HepG2 (cell line): ENCODE measurements at regions not wholly inside any gene's neighbourhood (a gene's known extent, or its start where the extent isn't known, plus 50 kb on each side); places are given as distances from the start of the nearest gene placed in this dataset.
A peak's percentile ranks its signal among the peaks of the same experiment; 100 is the strongest.

Experiments used
- ETV6 ChIP-seq: sonication (generic); formaldehyde crosslinking; conservative IDR thresholded peaks from 2 replicates; pipeline ENCODE4 v1.4.0; 2020; ENCODE audit warnings: missing genetic modification reagents
- FOXC1 ChIP-seq: sonication (generic); formaldehyde crosslinking; IDR thresholded peaks from 2 replicates; pipeline ENCODE4 v1.8.0; 2022; ENCODE audit warnings: mild to moderate bottlenecking, missing genetic modification reagents, borderline replicate concordance
- HDAC6 ChIP-seq: fragments of 200-600 bp; sonication (generic); IDR thresholded peaks from 2 replicates; pipeline ENCODE4 v1.7.0; 2017; ENCODE audit warnings: mild to moderate bottlenecking, antibody characterized with exemption, low read length, low read depth
- HMGXB4 ChIP-seq, 2 experiments: sonication (generic) in 1 of 2; formaldehyde crosslinking in 1 of 2; IDR thresholded peaks; 2 replicates each; pipeline versions ENCODE4 v1.4.0 to v1.6.1; 2018 to 2020; ENCODE audit warnings: missing genetic modification reagents in 2 of 2, borderline replicate concordance in 1 of 2, low read depth in 1 of 2, mild to moderate bottlenecking in 1 of 2, missing biosample characterization in 1 of 2
- MED1 ChIP-seq: sonication (generic); formaldehyde crosslinking; IDR thresholded peaks from 2 replicates; pipeline ENCODE4 v1.4.0; 2020; ENCODE audit warnings: missing genetic modification reagents
- POLR2AphosphoS2 ChIP-seq: IDR thresholded peaks from 2 replicates; pipeline ENCODE4 v1.6.1; 2011; ENCODE audit warnings: low read depth, low read length, improper control_type of control experiment
- SKIL ChIP-seq: sonication (generic); formaldehyde crosslinking; IDR thresholded peaks from 2 replicates; pipeline ENCODE4 v1.8.0; 2022; ENCODE audit warnings: missing genetic modification reagents, mild to moderate bottlenecking, moderate library complexity, borderline replicate concordance
- SRY ChIP-seq: sonication (generic); formaldehyde crosslinking; IDR thresholded peaks from 2 replicates; pipeline ENCODE4 v1.8.0; 2022; ENCODE audit warnings: mild to moderate bottlenecking, missing genetic modification reagents
- THRA ChIP-seq: sonication (generic); formaldehyde crosslinking; IDR thresholded peaks from 2 replicates; pipeline ENCODE4 v1.4.0; 2020; ENCODE audit warnings: missing genetic modification reagents, borderline replicate concordance
- ZMAT3 ChIP-seq: sonication (generic); formaldehyde crosslinking; conservative IDR thresholded peaks from 2 replicates; pipeline ENCODE4 v1.7.0; 2021; ENCODE audit warnings: missing genetic modification reagents
- ZNF430 ChIP-seq: sonication (generic); formaldehyde crosslinking; IDR thresholded peaks from 2 replicates; pipeline ENCODE4 v1.9.0; 2021; ENCODE audit warnings: mild to moderate bottlenecking, missing genetic modification reagents
- ZNF609 ChIP-seq: sonication (generic); formaldehyde crosslinking; IDR thresholded peaks from 2 replicates; pipeline ENCODE4 v1.4.0; 2020; ENCODE audit warnings: mild to moderate bottlenecking, missing genetic modification reagents, borderline replicate concordance
- ZNF710 ChIP-seq: sonication (generic); formaldehyde crosslinking; IDR thresholded peaks from 2 replicates; pipeline ENCODE4 v1.5.0; 2020; ENCODE audit warnings: mild to moderate bottlenecking, missing genetic modification reagents, borderline replicate concordance

- TF ChIP-seq HMGXB4 (CRISPR knock-in tag; IDR thresholded peaks at IDR 0.05; ENCODE audit: borderline replicate concordance in 1 of 2, low read depth in 1 of 2) (peak; percentile 29 to 60; a peak in 2 of 4 replicates), HDAC6 (no peak), ZNF710 (CRISPR knock-in tag) (peak; percentile 97), ETV6 (CRISPR knock-in tag) (peak; percentile 56; the same call in 1 of the 2 replicates), ZNF609 (CRISPR knock-in tag) (peak; percentile 98), POLR2AphosphoS2 (no peak), FOXC1 (CRISPR knock-in tag) (no peak), SKIL (peak; percentile 87), MED1 (CRISPR knock-in tag) (peak; percentile 99), THRA (CRISPR knock-in tag) (peak; percentile 95), ZNF430 (peak; percentile 75), ZMAT3 (CRISPR knock-in tag) (peak; percentile 95), SRY (CRISPR knock-in tag) (no peak; the same call in 1 of the 2 replicates)
Measured at GRCh38 chr10:78458983-78459638, 425.4 kb downstream of the RPS24 start (continued).
